Type B pancreatic cell (in vitro differentiated cells): ENCODE measurements at regions not wholly inside any gene's neighbourhood (a gene's known extent, or its start where the extent isn't known, plus 50 kb on each side); places are given as distances from the start of the nearest gene placed in this dataset.

ENCODE experiments used
- DNase-seq: peaks from one replicate; pipeline ENCODE4 v3.0.0; 2021; ENCODE audit warnings: mixed read lengths; ENCODE audit not compliant: unreplicated experiment; ENCODE audit errors: extremely low spot score
- H3K27ac Mint-ChIP-seq: 2 replicates; pipeline ENCODE4 v1.8.0; 2021; ENCODE audit warnings: mild to moderate bottlenecking, mixed read lengths
- H3K27me3 Mint-ChIP-seq: 2 replicates; pipeline ENCODE4 v1.8.0; 2021; ENCODE audit warnings: mixed read lengths
- H3K36me3 Mint-ChIP-seq: 2 replicates; pipeline ENCODE4 v1.8.0; 2021; ENCODE audit warnings: mixed read lengths
- H3K4me1 Mint-ChIP-seq: one replicate; pipeline ENCODE4 v1.8.0; 2021; ENCODE audit warnings: mixed read lengths; ENCODE audit not compliant: unreplicated experiment
- H3K4me3 Mint-ChIP-seq: 2 replicates; pipeline ENCODE4 v1.8.0; 2021; ENCODE audit warnings: mild to moderate bottlenecking, mixed read lengths
- H3K9me3 Mint-ChIP-seq: 2 replicates; pipeline ENCODE4 v1.8.0; 2021; ENCODE audit warnings: mixed read lengths
- TF ChIP-seq, protein P1 (sequence below): fragments of 200-600 bp; sonication (generic); conservative IDR thresholded peaks from 2 replicates; pipeline ENCODE4 v1.5.0; 2021; ENCODE audit warnings: antibody characterized with exemption, mild to moderate bottlenecking

DNA sequence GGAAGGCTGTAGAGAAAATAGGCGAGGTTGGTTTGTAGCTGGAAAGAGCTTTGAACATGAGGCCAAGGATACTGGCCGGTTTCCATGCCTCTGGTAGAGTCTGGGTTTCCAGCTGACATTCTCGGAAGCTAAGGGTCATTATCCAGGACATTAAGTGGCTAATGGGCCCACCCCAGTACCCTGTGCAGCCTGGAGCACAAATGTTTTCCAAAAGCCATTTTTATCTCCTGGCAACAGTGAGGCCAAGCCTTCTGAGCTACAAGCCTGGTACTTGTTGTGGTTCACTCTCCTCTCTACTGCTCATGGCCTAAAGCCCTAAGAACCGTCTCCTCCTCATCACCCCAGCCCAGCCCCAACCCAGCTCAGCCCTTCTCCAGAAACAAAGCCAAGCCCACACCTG is 122.9 kb downstream of the DMRTA2 start:
- Mint-ChIP-seq H3K4me3 (no peak overlapping the region), H3K27me3 (no peaks in the 10 kb centered on the region), H3K4me1 (no peaks in the 10 kb centered on the region), H3K9me3 (no peaks in the 10 kb centered on the region), H3K27ac (no peak overlapping the region), H3K36me3 (no peaks in the 10 kb centered on the region)
- TF ChIP-seq, protein P1, sequence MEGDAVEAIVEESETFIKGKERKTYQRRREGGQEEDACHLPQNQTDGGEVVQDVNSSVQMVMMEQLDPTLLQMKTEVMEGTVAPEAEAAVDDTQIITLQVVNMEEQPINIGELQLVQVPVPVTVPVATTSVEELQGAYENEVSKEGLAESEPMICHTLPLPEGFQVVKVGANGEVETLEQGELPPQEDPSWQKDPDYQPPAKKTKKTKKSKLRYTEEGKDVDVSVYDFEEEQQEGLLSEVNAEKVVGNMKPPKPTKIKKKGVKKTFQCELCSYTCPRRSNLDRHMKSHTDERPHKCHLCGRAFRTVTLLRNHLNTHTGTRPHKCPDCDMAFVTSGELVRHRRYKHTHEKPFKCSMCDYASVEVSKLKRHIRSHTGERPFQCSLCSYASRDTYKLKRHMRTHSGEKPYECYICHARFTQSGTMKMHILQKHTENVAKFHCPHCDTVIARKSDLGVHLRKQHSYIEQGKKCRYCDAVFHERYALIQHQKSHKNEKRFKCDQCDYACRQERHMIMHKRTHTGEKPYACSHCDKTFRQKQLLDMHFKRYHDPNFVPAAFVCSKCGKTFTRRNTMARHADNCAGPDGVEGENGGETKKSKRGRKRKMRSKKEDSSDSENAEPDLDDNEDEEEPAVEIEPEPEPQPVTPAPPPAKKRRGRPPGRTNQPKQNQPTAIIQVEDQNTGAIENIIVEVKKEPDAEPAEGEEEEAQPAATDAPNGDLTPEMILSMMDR = no peak
- no peak for DNase-seq

DNA sequence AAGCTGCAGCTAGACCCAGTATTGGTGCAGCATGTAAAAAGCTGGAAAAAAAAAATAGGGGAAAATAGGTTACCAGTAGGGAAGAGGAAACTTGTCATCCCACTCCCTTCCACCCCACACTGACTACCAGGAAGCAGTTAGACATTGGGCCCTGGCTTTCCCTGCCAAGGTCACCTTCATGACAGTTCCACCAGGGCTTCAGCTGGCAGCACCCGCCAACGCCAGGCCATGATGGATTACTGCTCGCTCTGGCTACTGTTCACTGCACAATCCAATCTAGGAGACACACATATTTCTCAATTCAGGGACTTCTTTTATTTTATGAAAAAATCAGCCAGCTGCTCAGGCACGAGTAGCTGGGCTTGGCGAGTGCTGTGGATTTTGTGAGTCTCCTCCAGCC is 127.7 kb downstream of the DMRTA2 start:
- H3K27ac Mint-ChIP-seq = no peak overlapping the region
- H3K4me3 Mint-ChIP-seq = no peak overlapping the region
- H3K9me3 Mint-ChIP-seq = no peaks in the 10 kb centered on the region
- TF ChIP-seq, protein P1 = no peak
- no peaks in the 10 kb centered on the region for H3K36me3 Mint-ChIP-seq
- no peaks in the 10 kb centered on the region for H3K27me3 Mint-ChIP-seq
- H3K4me1 Mint-ChIP-seq = no peaks in the 10 kb centered on the region
- DNase-seq = no peak

DNA sequence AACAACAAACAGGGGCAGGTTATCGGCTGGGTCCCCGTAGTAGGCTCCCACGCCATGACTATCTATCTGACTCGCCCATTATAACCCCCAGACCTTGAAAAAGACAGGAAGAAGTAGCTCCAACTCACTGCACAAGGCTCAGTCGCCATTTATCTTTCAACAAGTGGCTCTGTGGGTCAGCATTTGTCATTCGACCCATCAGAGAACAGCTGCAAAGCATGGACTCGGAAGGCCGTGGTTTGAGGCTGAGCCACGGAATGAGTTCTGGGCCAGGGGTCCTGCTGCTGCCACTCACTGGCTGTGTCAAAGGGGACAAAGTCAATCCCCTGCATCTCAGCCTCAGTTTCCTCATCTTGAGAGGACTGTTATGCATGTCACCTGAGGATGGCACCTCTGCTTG is 131.0 kb downstream of the DMRTA2 start:
- TF ChIP-seq, protein P1 = no peak
- Mint-ChIP-seq H3K4me3 (no peak overlapping the region), H3K27me3 (no peaks in the 10 kb centered on the region), H3K9me3 (no peaks in the 10 kb centered on the region), H3K36me3 (no peaks in the 10 kb centered on the region), H3K27ac (no peak overlapping the region), H3K4me1 (no peaks in the 10 kb centered on the region)
- no peak for DNase-seq

DNA sequence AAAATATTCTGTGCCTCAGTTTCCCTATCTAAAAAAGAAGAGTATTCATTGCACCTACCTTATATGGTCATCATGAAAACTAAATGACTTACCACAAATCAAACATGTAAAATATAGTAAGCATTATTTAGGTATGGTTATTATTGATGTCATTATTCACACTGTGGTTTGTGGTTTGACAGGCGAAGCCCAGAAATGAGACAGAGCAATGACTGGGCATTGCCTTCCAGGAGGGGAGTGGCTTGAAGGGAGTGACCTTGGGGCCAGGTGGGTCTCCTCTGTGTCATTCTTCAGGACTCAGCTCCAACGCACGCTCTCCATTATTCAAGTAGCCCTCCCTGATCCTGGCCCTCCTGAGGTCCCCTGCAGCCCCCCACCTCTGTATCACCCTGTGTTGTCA is 133.7 kb downstream of the DMRTA2 start:
- H3K27me3 Mint-ChIP-seq = peaks cover 4% of the 10 kb centered on the region
- no peaks in the 10 kb centered on the region for H3K9me3 Mint-ChIP-seq
- H3K36me3 Mint-ChIP-seq = no peaks in the 10 kb centered on the region
- H3K4me3 Mint-ChIP-seq = no peak overlapping the region
- TF ChIP-seq, protein P1 = no peak
- DNase-seq = no peak
- no peak overlapping the region for H3K27ac Mint-ChIP-seq
- no peaks in the 10 kb centered on the region for H3K4me1 Mint-ChIP-seq

DNA sequence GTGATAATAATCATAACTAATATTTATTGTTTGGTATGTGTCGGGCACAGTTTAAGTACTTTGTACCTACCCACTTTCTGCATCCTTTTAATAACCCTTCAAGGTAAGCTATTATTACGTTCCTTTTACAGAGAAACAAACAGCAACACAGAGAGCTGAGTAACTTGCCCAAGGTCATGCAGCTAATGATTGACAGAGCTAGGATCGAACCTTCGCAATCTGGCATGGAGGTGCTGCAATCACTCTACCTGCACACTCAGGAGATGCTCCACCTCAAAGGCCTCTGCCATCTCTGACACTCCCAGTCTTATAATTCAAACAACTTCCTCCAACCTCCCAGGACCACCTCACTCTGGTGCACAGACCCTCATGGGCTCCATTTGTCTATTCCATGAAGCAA is 137.2 kb downstream of the DMRTA2 start:
- TF ChIP-seq, protein P1 = no peak
- Mint-ChIP-seq H3K9me3 (no peaks in the 10 kb centered on the region), H3K4me3 (no peak overlapping the region), H3K36me3 (no peaks in the 10 kb centered on the region), H3K4me1 (no peaks in the 10 kb centered on the region), H3K27ac (no peak overlapping the region), H3K27me3 (peaks cover 7% of the 10 kb centered on the region)
- no peak for DNase-seq
